CD4-positive, alpha-beta T cell treated with Interleukin-17A for 4 hours (primary cell): ENCODE measurements at regions not wholly inside any gene's neighbourhood (a gene's known extent, or its start where the extent isn't known, plus 50 kb on each side); places are given as distances from the start of the nearest gene placed in this dataset.

ENCODE experiments used
- DNase-seq: peaks from one replicate; pipeline ENCODE4 v3.0.0-alpha.2; 2020; ENCODE audit warnings: mixed read lengths

DNA sequence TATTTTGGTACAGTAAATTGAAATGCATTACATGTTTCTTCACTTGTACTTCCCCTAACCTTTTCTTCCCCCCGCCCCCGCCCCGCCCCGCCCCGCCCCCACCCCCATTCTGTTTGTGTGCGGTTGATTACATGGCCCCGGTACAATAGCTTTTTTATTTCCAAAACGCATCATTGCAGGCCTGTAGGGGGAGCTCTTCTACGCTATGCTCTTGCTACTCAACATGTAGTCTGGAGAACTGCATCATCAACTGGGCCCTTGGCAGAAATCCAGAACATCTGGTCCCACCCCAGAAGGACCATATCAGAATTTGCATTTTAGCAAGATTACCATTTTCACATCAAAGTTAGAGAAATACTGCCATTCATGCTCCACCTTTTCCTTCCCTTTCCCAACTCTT is 333.3 kb upstream of the DDX53 start:
- no peak for DNase-seq

DNA sequence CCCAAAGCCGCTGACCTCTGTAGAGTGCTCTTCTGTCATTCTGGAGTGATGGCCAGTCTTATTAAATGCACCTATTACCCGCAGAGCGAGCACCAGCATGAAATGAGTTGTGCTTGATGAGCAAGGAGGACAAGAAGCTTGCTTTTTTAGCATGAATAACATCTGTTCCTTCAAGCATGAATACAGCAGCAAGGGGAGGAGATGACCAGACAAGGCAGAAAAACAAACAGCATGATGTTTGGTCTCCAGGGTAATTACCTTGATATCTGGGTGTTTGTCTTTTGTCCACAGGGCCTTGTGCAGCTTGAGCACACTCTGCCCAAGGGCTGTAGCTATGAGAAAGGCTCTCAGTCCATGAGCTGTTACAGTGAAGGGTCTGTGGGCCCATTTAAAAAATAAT is 324.8 kb upstream of the DDX53 start:
- DNase-seq, result no peak

GRCh38 chrX:22686138-22686541 is 313.6 kb upstream of the DDX53 start:
- no peak for DNase-seq

- no peak for DNase-seq
Observed at GRCh38 chrX:22689290-22689689, 310.5 kb upstream of the DDX53 start.

GRCh38 chrX:22690116-22690515 is 309.6 kb upstream of the DDX53 start:
- DNase-seq, result no peak

- no peak for DNase-seq
Observed at GRCh38 chrX:22691966-22692565, 307.7 kb upstream of the DDX53 start.

GRCh38 chrX:22698151-22698550 is 301.6 kb upstream of the DDX53 start:
- no peak for DNase-seq

DNA sequence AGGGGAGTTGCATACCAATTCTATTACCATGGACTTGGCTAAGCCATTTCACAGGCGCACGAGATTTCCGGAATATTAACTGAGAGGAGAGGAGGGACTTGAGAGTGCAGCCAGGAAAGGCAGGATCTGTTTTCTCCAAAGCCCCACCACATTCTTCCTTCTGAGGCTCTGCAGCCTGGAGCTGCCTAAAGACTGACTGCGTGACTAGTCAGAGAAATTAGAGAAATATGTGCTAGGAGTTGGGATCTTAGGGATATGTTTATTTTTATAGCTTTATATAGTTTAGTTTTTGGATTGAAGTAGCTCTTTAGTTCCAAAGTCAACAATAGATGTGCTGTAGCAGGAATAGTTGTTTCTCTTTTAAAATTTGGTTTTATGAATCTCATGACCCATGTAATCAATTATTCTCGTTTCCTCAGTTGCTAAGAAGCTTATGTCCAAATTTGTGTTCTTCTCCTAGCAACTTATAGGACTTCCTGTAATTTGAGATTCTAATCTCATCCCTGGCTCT is 300.1 kb upstream of the DDX53 start:
- no peak for DNase-seq

DNA sequence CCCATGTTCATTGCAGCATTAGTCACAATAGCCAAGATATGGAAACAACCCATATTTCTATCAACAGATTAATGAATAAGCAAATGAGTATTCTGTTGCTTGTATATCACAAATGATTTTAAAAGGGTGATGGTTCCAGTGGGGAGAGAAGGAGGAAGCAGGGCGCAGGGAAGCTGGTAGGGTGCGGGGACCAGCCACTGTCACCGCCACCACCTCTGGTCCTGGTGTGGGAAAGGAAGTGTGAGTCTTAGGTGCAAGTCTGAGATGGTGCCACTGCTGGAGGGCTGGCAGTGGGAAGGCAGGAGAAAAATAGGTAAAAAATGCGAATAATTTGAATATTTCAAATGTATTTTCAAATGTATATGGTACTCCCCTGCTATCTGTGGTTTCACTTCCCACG is 286.8 kb upstream of the DDX53 start:
- no peak for DNase-seq

GRCh38 chrX:22730542-22730941 is 269.2 kb upstream of the DDX53 start:
- no peak for DNase-seq

- DNase-seq, result no peak
Observed at GRCh38 chrX:22737541-22737940, 262.2 kb upstream of the DDX53 start.

- no peak for DNase-seq
Observed at GRCh38 chrX:22739276-22739675, 260.5 kb upstream of the DDX53 start.

- DNase-seq, result no peak
Observed at GRCh38 chrX:22740836-22741235, 258.9 kb upstream of the DDX53 start.

DNA sequence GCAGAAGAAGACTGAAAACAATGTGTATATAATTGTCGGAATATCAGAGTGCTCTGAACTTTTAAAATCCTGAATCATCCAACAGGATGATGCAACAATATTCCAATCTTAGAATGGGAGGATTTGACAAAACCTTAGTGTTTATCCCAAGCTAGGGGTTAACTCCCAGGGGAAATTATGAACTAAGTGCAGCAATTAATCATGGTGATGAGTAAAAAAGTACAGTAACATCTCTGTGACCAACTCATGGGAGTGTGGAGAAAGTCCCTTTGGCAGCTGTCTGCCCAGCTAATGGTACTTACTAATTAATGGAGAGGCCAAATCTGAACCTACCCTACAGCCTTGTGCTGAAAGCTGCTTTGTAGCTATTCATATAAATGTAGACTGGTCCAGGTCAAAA is 257.6 kb upstream of the DDX53 start:
- no peak for DNase-seq

DNA sequence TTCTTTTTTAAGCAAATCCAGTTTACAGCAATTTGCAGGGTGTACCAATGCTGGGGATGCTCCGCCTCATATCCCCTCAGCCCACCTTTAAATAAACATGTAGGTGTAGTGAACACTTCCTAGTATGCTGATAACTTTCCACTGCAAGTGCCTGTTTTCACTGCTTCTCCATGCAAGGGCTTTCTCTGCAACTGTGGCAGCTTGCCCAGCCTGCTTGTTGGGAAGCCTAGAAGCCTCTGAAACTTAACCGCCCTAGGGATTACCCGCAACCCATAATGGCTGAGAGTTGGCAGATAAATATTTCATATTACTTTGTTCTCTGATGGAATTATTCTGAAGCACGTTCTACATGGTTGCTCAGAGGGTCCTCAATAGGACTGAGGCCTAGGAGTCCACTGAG is 253.7 kb upstream of the DDX53 start:
- DNase-seq, result no peak

DNA sequence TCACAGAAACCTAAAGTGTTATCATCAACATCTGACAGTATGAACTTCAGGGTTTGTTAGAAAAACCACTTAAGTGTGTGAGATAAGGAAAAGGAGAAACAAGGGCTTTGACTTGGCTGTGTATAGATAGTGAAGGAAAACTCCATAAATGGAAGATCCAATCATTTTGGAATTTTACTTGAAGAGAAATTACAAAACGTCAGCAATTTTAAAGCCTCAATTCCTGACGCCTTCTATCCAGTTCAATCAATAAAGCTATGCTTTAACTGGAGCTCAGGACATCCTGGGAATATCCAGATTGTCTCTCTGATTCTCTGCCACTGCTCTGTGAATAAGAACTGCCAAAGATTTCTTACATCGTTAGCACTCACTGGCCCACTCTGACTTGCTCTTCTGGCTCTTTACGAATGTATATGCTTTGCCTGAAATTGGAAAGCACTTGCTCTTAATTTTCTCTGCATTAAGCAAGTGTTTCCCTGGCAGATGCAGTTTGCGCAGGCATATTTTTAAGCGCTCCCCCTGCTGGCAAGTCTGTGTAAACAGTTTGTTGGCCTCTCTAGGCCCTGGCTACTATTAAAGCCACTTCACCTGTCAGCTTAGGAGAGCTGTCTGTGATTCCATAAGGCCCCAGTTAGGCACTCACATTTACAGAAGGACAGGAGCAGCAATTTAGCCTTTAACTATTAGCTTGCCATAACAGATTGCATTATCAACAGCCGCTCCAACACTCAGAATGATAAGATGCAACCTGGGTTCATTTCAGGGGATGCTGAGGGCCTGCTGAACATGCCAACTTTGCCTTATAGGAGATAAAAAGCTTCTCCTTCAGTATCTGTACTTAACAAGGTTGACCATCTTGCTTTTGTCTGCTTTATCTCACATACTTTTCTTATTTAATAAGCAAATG is 251.4 kb upstream of the DDX53 start:
- DNase-seq, result peak; percentile 50

DNA sequence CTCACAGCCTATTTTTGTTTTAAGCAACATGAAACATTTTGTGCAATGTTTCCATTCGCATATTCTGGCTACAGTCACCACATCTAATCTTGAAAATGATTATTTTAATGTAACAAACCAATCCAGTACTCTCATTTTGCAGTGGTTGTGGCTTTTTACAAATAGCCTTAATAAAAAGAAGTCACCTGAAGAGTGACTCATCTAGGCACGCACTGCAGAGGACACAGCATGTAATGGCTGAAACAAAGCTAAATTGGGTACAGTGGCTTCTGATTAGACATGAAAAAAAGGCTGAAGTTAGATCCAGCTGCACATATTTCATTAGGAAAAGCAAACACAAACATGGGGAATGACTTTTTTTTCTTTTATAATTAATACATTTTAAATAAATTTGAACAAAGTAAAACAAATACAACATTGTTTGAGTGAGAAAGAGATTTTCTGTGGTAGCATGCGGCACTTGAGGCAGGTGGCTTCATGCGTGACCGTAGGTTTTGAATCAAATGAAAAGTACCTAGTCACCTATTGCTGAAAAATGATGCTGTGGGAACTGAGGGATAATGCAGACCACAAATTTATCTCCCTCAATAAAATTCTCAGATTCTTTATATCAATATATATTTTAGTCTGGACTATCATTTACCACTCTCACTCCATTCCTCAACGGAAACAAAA is 240.8 kb upstream of the DDX53 start:
- no peak for DNase-seq

DNA sequence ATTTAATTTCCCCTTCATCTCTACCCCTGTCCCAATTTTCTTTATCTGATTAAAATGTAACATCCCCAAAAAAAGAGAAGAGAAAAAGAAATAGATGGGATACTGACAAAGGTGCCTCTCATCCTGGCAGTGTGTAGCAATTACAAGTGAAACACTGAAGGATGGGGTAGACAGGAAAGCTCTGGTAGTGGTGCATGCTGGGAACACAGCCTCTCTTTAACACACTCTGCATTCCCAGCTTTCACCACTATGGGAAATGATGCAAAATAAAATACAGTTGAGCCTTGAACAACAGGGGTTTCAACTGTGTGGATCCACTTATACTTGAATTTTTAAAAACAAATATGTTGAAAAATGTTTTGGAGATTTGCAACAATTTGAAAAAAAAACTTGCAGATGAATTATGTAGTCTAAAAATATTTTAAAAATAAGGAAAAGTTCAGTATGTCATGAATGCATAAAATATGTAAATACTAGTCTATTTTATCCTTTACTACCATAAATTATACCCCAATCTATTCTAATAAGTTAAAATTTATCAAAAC is 239.2 kb upstream of the DDX53 start:
- no peak for DNase-seq

- no peak for DNase-seq
Observed at GRCh38 chrX:22788221-22788620, 211.5 kb upstream of the DDX53 start.

- DNase-seq, result no peak
Observed at GRCh38 chrX:22795671-22796070, 204.1 kb upstream of the DDX53 start.

DNA sequence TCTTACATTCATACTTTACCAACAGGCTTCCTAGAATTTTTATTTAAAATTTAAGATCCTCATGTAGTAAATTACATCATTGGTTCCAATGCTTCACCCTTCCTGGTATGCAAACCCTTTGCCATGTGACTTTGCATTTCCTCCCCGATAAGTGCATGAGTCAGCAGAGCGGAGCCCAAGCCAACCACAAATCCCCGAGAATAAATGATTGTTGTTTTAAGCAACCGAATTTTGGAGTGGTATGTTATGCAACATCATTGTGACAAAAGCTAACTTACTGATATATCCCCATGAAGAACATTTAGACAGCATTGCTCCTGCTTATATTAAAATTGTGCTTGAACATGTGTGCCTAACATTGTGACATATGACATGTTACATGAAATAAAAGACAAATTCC is 199.4 kb upstream of the DDX53 start:
- no peak for DNase-seq

DNA sequence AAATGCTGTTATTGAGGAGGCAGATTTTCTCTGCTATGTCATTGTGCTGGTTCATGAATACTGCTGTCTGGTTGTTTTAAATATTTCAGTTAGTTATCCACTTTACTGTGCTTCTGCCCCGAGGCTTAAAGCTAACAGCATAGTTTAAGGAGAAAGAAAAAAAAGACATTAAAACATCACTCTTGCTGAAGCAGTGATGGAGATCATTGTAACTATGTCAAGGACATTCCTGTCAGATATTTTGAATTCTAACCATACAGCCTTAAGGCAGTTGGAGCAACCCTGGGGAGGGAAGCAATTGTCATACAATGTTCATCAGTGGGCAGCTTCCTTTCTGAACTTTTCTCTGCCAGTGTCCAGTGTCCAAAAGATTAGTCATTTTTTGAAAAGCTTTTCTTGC is 199.0 kb upstream of the DDX53 start:
- no peak for DNase-seq

GRCh38 chrX:22803353-22803752 is 196.4 kb upstream of the DDX53 start:
- no peak for DNase-seq

DNA sequence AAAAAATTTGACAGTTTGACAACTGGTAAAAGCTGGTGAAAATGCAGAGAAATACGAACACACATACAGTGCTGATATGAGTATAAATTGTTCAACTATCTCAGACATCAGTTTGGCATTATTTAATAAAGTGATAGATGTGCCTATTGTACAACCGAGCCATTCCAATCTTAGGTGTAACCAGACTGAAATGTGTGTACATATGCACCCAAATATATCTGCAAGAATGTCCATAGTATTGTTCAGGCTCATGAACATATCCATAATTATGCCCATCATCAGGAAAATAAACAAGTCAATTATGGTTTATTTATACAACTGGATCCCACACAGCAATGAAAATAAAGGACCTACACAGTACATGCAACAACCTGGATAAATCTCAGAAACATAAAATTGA is 188.9 kb upstream of the DDX53 start:
- no peak for DNase-seq
